ENCODE measurements at regions not wholly inside any gene's neighbourhood (a gene's known extent, or its start where the extent isn't known, plus 50 kb on each side); places are given as distances from the start of the nearest gene placed in this dataset.
"Not testable (repeated sequence)": the region's sequence is repeated elsewhere in the genome, so short reads cannot be mapped to it uniquely, and the experiment has no call there.

GRCh38 chr16:21512280-21513192 is 86.8 kb upstream of the METTL9 start:
- Histone ChIP-seq H3K27ac (peak overlapping the region; percentile 36 to 84), H3K4me3 (peak overlapping the region; percentile 18)
- DNase-seq (ENCODE audit: low spot score) = not testable (repeated sequence)

GRCh38 chr16:21513337-21513741 is 86.0 kb upstream of the METTL9 start:
- Histone ChIP-seq H3K27ac (peak overlapping the region; percentile 36 to 84), H3K4me3 (peak overlapping the region; percentile 15)
- not testable (repeated sequence) for DNase-seq (ENCODE audit: low spot score)

GRCh38 chr16:21513812-21514473 is 85.4 kb upstream of the METTL9 start:
- not testable (repeated sequence) for DNase-seq (ENCODE audit: low spot score)
- Histone ChIP-seq H3K27ac (peak overlapping the region; percentile 36 to 84), H3K4me3 (peak overlapping the region; percentile 15)

- peak overlapping the region; percentile 36 to 84 for H3K27ac ChIP-seq
- DNase-seq (ENCODE audit: low spot score) = not testable (repeated sequence)
- H3K4me3 ChIP-seq = peak overlapping the region; percentile 15
Observed at GRCh38 chr16:21514474-21514840, 84.9 kb upstream of the METTL9 start.

GRCh38 chr16:21516705-21517040 is 82.7 kb upstream of the METTL9 start:
- peak overlapping the region in 1 of 2 donors; percentile 75 for H3K27ac ChIP-seq
- not testable (repeated sequence) for H3K4me3 ChIP-seq; DNase-seq (ENCODE audit: low spot score)

- peak overlapping the region; percentile 52 to 75 for H3K27ac ChIP-seq
- peak overlapping the region; percentile 19 for H3K4me3 ChIP-seq
- not testable (repeated sequence) for DNase-seq (ENCODE audit: low spot score)
Observed at GRCh38 chr16:21517263-21517662, 82.1 kb upstream of the METTL9 start.

- DNase-seq (ENCODE audit: low spot score) = peak; percentile 77
- H3K27ac ChIP-seq = peak overlapping the region; percentile 78 to 93
- peak overlapping the region; percentile 78 for H3K4me3 ChIP-seq
Observed at GRCh38 chr16:21519361-21520133, 79.8 kb upstream of the METTL9 start.

GRCh38 chr16:21520134-21521047 is 79.0 kb upstream of the METTL9 start:
- H3K27ac ChIP-seq = peak overlapping the region; percentile 78 to 93
- peak overlapping the region; percentile 78 for H3K4me3 ChIP-seq
- DNase-seq (ENCODE audit: low spot score) = peak; percentile 98

- peak overlapping the region in 1 of 2 donors; percentile 93 for H3K27ac ChIP-seq
- not testable (repeated sequence) for H3K4me3 ChIP-seq
- peak; percentile 57 for DNase-seq (ENCODE audit: low spot score)
Observed at GRCh38 chr16:21521048-21521389, 78.4 kb upstream of the METTL9 start.

- peak overlapping the region in 1 of 2 donors; percentile 93 for H3K27ac ChIP-seq
- peak; percentile 79 for DNase-seq (ENCODE audit: low spot score)
Observed at GRCh38 chr16:21521390-21522143, 77.8 kb upstream of the METTL9 start.

GRCh38 chr16:21522846-21523245 is 76.5 kb upstream of the METTL9 start:
- H3K4me3 ChIP-seq, H3K27ac ChIP-seq: not testable (repeated sequence)
- peak; percentile 74 for DNase-seq (ENCODE audit: low spot score)

More at GRCh38 chr16:21521390-21522143, 77.8 kb upstream of the METTL9 start:
- not testable (repeated sequence) for H3K4me3 ChIP-seq

GRCh38 chr16:21523411-21524067 is 75.8 kb upstream of the METTL9 start:
- TF ChIP-seq CTCF (IDR thresholded peaks at IDR 0.05) = no peak
- Histone ChIP-seq H3K27ac (no peak overlapping the region), H3K4me3 (no peak overlapping the region)
- peak; percentile 80 for DNase-seq (ENCODE audit: low spot score)
